ENCODE measurements at regions not wholly inside any gene's neighbourhood (a gene's known extent, or its start where the extent isn't known, plus 50 kb on each side); places are given as distances from the start of the nearest gene placed in this dataset.

DNA sequence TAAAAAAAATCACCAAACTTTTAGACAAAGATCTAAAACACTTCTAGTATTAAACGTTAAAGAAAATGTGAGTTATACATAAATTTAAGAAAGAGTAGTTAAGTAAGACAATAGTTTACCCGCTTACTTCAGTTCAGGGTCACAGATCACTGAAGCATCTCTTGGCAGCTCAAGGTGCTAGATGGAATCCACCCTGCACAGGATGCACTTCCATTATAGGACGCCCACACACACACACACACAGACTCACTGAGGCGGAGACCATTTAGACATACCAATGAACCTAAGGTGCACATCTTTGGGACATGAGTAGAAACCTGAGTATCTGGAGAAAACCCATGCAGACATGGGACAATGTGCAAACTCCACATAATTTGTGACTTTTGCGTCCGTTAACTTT is 630.6 kb upstream of the ZNF804A start:
- TF ChIP-seq POLR2AphosphoS5 (IDR thresholded peaks at IDR 0.05; ENCODE audit: low read depth, low read length) (no peak), CHD2 (IDR thresholded peaks at IDR 0.05; ENCODE audit: low read length, partially characterized antibody) (no peak), CTCF (IDR thresholded peaks at IDR 0.05) (no peak), REST (IDR thresholded peaks at IDR 0.05; ENCODE audit: low read depth, low read length) (no peak), SMC3 (IDR thresholded peaks at IDR 0.05; ENCODE audit: low read depth, low read length) (no peak), EP300 (IDR thresholded peaks at IDR 0.05; ENCODE audit: borderline replicate concordance in 1 of 2, low read depth in 1 of 2, low read length in 1 of 2) (no peak), TCF12 (IDR thresholded peaks at IDR 0.05) (no peak), GABPA (IDR thresholded peaks at IDR 0.05; ENCODE audit: low read depth) (no peak), RCOR1 (IDR thresholded peaks at IDR 0.05; ENCODE audit: low read length) (no peak)
- TF ChIP-seq, protein P1, sequence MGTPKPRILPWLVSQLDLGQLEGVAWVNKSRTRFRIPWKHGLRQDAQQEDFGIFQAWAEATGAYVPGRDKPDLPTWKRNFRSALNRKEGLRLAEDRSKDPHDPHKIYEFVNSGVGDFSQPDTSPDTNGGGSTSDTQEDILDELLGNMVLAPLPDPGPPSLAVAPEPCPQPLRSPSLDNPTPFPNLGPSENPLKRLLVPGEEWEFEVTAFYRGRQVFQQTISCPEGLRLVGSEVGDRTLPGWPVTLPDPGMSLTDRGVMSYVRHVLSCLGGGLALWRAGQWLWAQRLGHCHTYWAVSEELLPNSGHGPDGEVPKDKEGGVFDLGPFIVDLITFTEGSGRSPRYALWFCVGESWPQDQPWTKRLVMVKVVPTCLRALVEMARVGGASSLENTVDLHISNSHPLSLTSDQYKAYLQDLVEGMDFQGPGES (IDR thresholded peaks at IDR 0.05; ENCODE audit: low read depth, low read length), result no peak

Data from SK-N-SH (cell line).